ENCODE measurements at regions not wholly inside any gene's neighbourhood (a gene's known extent, or its start where the extent isn't known, plus 50 kb on each side); places are given as distances from the start of the nearest gene placed in this dataset.

DNA sequence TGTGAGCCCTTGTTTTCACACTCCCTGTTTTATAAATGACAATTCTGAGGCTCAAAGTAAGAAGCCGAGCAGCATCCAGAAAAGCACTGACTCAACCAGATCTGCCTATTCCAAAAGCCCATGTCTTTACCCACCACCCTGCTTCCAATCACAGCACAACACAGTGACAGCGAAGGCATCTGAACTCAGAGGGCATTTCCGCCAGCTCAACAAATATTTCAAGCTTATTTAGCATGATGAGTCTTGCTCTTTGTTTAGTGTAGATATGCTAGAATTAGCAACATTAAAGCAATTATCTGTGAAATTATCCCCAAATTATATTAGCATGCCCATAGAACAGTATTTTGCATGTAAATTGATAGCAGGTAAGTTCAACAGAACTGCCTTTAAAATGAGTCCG, 359.1 kb upstream of the RAB6C start:
- no peak for TF ChIP-seq HHEX (CRISPR knock-in tag; IDR thresholded peaks at IDR 0.05)
- TF ChIP-seq CHD2 (IDR thresholded peaks at IDR 0.05; ENCODE audit: low read depth, low read length) = no peak
- no peak for TF ChIP-seq FOSL1 (CRISPR knock-in tag; IDR thresholded peaks at IDR 0.05; ENCODE audit: borderline replicate concordance)
- no peak for TF ChIP-seq SSRP1 (CRISPR knock-in tag; IDR thresholded peaks at IDR 0.05)
- TF ChIP-seq AFF4 (CRISPR knock-in tag; IDR thresholded peaks at IDR 0.05) = no peak
- no peak for TF ChIP-seq CTCF (CRISPR knock-in tag; IDR thresholded peaks at IDR 0.05)
